ENCODE measurements at regions not wholly inside any gene's neighbourhood (a gene's known extent, or its start where the extent isn't known, plus 50 kb on each side); places are given as distances from the start of the nearest gene placed in this dataset.

GRCh38 chr6:91453224-91453878, 866.5 kb upstream of the MAP3K7 start:
- in situ Hi-C loops (cut with MboI; ENCODE audit: low sequenced_read_pairs, unreplicated experiment): no loop called here
- no peak for DNase-seq (ENCODE audit: low spot score)
- no peak for TF ChIP-seq CTCF (IDR thresholded peaks at IDR 0.05; ENCODE audit: borderline replicate concordance, control extremely low read depth, extremely low read depth, insufficient read depth, missing control alignments)

DNA sequence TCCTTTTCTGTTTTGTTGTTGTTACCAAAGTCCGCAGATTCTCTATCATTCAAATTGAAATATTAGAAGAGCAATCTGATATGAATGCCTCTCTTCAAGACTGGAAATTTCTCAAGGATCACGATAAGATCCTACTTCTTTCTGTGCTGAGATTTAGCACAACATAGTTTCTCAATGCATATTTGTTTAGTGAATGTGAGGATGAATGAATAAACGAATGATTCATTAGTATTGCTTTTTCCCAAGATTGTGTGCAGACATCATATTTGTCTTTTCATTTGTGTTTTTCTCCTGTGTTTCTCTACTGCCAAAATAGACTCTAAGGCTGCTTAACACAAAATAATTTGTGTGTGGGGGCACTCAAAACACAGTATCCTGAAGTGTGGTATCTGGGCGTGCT, 862.7 kb upstream of the MAP3K7 start:
- no peak for TF ChIP-seq CTCF (IDR thresholded peaks at IDR 0.05; ENCODE audit: borderline replicate concordance, control extremely low read depth, extremely low read depth, insufficient read depth, missing control alignments)
- in situ Hi-C loops (cut with MboI; ENCODE audit: low sequenced_read_pairs, unreplicated experiment): no loop called here
- no peak for DNase-seq (ENCODE audit: low spot score)

DNA sequence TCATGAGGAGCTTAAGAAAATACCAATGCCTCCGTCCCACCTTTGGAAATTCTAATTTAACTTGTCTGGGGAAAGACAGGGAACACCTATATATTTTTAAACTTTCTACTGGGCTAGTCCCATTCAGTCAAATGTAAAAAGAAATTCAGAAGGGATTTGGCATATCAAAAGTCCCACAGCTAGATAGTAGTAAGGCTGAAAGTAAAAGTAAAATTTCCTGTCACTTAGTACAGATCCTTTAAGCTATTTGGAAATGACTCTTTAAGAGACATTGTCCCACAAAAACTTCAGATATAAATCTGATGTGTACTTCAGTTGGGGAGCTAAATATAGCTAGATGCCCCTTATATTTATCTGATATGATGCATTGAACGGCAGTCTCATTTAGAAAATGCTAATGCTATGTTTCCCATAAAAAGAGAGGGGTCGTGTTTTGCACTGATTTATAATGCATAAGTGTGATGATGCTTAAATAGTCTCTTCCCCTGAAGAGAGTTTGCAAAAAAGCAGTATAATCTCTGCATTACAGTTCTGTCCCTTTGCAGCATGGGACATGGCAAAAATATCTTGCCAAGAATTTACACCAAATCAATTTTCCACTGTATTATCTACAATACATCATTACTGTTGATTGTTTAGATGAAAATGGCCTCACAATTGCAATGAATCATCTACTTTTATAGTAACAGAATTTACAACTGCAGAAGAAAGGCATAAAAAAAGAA, 860.8 kb upstream of the MAP3K7 start:
- in situ Hi-C loops (cut with MboI; ENCODE audit: low sequenced_read_pairs, unreplicated experiment): no loop called here
- DNase-seq (ENCODE audit: low spot score): no peak
- no peak for TF ChIP-seq CTCF (IDR thresholded peaks at IDR 0.05; ENCODE audit: borderline replicate concordance, control extremely low read depth, extremely low read depth, insufficient read depth, missing control alignments)

DNA sequence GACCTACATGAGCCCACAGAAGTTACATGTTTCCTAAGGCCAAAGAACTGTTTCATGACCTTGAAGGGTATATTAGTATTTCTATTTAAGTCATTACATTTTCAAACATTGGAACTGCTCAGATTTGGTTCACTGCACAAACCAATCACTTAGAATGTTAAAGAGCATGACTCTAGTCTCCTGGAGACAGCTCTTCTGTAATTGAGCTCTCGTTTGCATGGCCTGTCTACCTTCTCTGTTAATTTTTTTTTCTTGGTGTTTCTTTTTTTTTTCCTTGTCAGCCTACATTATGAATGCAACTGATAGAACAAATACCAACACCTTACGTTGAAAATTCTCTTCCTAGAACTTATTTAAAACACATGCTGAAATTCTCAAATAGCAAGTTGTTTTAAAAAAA, 860.2 kb upstream of the MAP3K7 start:
- TF ChIP-seq CTCF (IDR thresholded peaks at IDR 0.05; ENCODE audit: borderline replicate concordance, control extremely low read depth, extremely low read depth, insufficient read depth, missing control alignments): no peak
- in situ Hi-C loops (cut with MboI; ENCODE audit: low sequenced_read_pairs, unreplicated experiment): no loop called here
- no peak for DNase-seq (ENCODE audit: low spot score)

DNA sequence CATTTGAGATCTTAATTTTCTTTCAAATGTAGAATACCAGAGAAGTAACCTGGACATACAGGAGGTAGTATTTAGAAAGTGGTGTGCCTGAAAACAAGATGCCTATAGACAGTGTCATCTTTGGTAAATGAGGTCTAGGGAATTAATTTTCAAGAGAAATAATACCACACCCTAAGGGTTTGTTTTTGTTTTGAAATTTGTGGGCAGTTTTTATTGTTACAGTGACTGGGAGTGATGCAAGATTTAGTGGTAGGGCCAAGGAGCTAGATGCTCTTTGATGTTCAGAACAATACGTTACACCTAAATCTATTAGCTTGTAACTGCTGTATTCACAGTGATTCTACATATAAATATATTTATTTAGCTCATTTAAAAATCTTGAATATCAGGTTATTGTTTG, 856.5 kb upstream of the MAP3K7 start:
- in situ Hi-C loops (cut with MboI; ENCODE audit: low sequenced_read_pairs, unreplicated experiment): no loop called here
- TF ChIP-seq CTCF (IDR thresholded peaks at IDR 0.05; ENCODE audit: borderline replicate concordance, control extremely low read depth, extremely low read depth, insufficient read depth, missing control alignments): no peak
- no peak for DNase-seq (ENCODE audit: low spot score)

- no peak for TF ChIP-seq CTCF (IDR thresholded peaks at IDR 0.05; ENCODE audit: borderline replicate concordance, control extremely low read depth, extremely low read depth, insufficient read depth, missing control alignments)
- in situ Hi-C loops (cut with MboI; ENCODE audit: low sequenced_read_pairs, unreplicated experiment): no loop called here
- DNase-seq (ENCODE audit: low spot score): peak; percentile 22
Measured at GRCh38 chr6:91442342-91442741, 855.5 kb upstream of the MAP3K7 start.

All from GM13976 (cell line).